GM23248 (cell line): ENCODE measurements at regions not wholly inside any gene's neighbourhood (a gene's known extent, or its start where the extent isn't known, plus 50 kb on each side); places are given as distances from the start of the nearest gene placed in this dataset.
A peak's percentile ranks its signal among the peaks of the same experiment; 100 is the strongest.

Source experiments
- DNase-seq: peaks from one replicate; pipeline ENCODE4 v3.0.0-alpha.2; 2015
- H2AFZ ChIP-seq: fragments of 200-600 bp; sonication (generic); 2 replicates; pipeline ENCODE4 v1.6.1; 2016; ENCODE audit warnings: antibody characterized with exemption
- H3F3A ChIP-seq: fragments of 200-600 bp; sonication (generic); 2 replicates; pipeline ENCODE4 v1.6.1; 2016; ENCODE audit warnings: mild to moderate bottlenecking, antibody characterized with exemption, mixed run types; ENCODE audit not compliant: insufficient read depth
- H3K27ac ChIP-seq: fragments of 200-600 bp; sonication (generic); 2 replicates; pipeline ENCODE4 v1.5.1; 2016; ENCODE audit warnings: mild to moderate bottlenecking
- H3K27me3 ChIP-seq: fragments of 200-600 bp; sonication (generic); replicated peaks from 2 replicates; pipeline ENCODE4 v1.6.1; 2016; ENCODE audit warnings: mild to moderate bottlenecking; ENCODE audit not compliant: insufficient read depth
- H3K36me3 ChIP-seq: fragments of 200-600 bp; sonication (generic); 2 replicates; pipeline ENCODE4 v1.6.1; 2016; ENCODE audit warnings: low read depth, mild to moderate bottlenecking
- H3K4me1 ChIP-seq: fragments of 200-600 bp; sonication (generic); 2 replicates; pipeline ENCODE4 v1.6.1; 2016; ENCODE audit warnings: mild to moderate bottlenecking; ENCODE audit not compliant: insufficient read depth
- H3K4me2 ChIP-seq: fragments of 200-600 bp; sonication (generic); one replicate; pipeline ENCODE4 v1.6.1; 2016; ENCODE audit warnings: mild to moderate bottlenecking; ENCODE audit not compliant: unreplicated experiment
- H3K4me3 ChIP-seq: fragments of 200-600 bp; sonication (generic); 2 replicates; pipeline ENCODE4 v1.5.1; 2016; ENCODE audit warnings: mild to moderate bottlenecking
- H3K79me2 ChIP-seq: fragments of 200-600 bp; sonication (generic); 2 replicates; pipeline ENCODE4 v1.6.1; 2016; ENCODE audit warnings: mild to moderate bottlenecking; ENCODE audit not compliant: insufficient read depth
- H3K9ac ChIP-seq: fragments of 200-600 bp; sonication (generic); 2 replicates; pipeline ENCODE4 v1.6.1; 2016; ENCODE audit warnings: mild to moderate bottlenecking
- H3K9me2 ChIP-seq: fragments of 200-600 bp; sonication (generic); 2 replicates; pipeline ENCODE4 v1.6.1; 2016; ENCODE audit warnings: mixed run types, mild to moderate bottlenecking, moderate library complexity; ENCODE audit not compliant: insufficient read depth
- H3K9me3 ChIP-seq: fragments of 200-600 bp; sonication (generic); one replicate; pipeline ENCODE4 v1.6.1; 2017; ENCODE audit warnings: low read depth
- H4K20me1 ChIP-seq: fragments of 200-600 bp; sonication (generic); 2 replicates; pipeline ENCODE4 v1.6.0; 2016; ENCODE audit not compliant: insufficient read depth
- EZH2 ChIP-seq: fragments of 200-600 bp; sonication (generic); IDR thresholded peaks from 2 replicates; pipeline ENCODE4 v1.6.1; 2018; ENCODE audit warnings: antibody characterized with exemption, mild to moderate bottlenecking; ENCODE audit not compliant: insufficient read depth, poor library complexity, severe bottlenecking
- EZH2phosphoT487 ChIP-seq: fragments of 200-600 bp; sonication (generic); IDR thresholded peaks from 2 replicates; pipeline ENCODE4 v1.6.1; 2018; ENCODE audit warnings: antibody characterized with exemption, moderate library complexity, mild to moderate bottlenecking, low read depth; ENCODE audit not compliant: insufficient read depth
- WGBS, 2 experiments: methylation state at CpG; one replicate each; pipeline ENCODE4 v1.1.6; 2015 to 2017; ENCODE audit warnings: low lambda C conversion rate in 2 of 2, low coverage in 1 of 2; ENCODE audit errors: missing lambda C conversion rate in 2 of 2; 5-methylcytosine and 5-hydroxymethylcytosine counted together
- in situ Hi-C: fragments of 300-500 bp; cut with MboI; formaldehyde crosslinking; loops from 2 replicates; pipeline ENCODE4 v1.15.0; 2020

DNA sequence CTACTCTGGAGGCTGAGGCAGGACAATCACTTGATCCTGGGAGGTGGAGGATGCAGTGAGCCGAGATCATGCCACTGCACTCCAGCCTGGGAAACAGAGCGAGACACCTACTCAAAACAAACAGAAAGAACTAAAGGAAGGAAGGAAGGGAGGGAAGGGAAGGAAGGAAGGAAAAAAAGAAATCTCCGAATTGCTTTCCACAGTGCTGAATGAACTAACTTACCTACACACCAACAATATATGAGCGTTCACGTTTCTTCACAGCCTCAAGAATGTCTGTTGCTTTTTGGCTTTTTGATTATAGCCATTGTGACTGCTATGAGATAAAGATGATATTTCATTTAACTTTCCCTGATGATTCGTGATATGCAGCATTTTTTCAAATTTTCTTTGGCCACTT, 1343.7 kb downstream of the LRFN5 start:
- H3K27ac ChIP-seq: no peak overlapping the region
- in situ Hi-C loops: no loop called here
- no peak for TF ChIP-seq EZH2
- TF ChIP-seq EZH2phosphoT487: no peak
- 54 to 59% methylated on average over 6 of the region's 6 CpGs for WGBS, 2 experiments
- H3K9me2 ChIP-seq: no peaks in the 10 kb centered on the region
- H2AFZ ChIP-seq: no peak overlapping the region
- DNase-seq: no peak
- no peaks in the 10 kb centered on the region for H3K9me3 ChIP-seq
- H3K36me3 ChIP-seq: no peaks in the 10 kb centered on the region
- no peak overlapping the region for H3K4me2 ChIP-seq
- H3K79me2 ChIP-seq: no peaks in the 10 kb centered on the region
- H3K27me3 ChIP-seq: no peaks in the 10 kb centered on the region
- H3K4me1 ChIP-seq: no peaks in the 10 kb centered on the region
- H3F3A ChIP-seq: no peaks in the 10 kb centered on the region
- no peak overlapping the region for H3K9ac ChIP-seq
- H4K20me1 ChIP-seq: no peaks in the 10 kb centered on the region
- H3K4me3 ChIP-seq: no peak overlapping the region

DNA sequence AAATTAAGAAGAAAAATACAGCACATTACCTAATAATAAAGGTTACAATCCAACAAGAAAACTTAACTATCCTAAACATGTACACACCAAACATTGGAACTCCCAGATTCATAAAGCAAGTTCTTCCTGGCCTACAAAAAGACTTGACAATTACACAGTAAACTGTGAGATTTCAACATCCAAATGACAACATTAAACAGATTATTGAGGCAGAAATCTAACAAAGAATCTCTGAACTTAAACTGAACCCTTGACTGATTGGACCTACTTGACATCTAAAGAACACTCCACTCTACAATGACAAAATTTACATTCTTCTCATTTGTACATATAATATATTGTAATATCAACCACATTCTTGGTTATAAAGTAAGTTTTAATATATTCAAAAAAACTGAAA, 1341.3 kb downstream of the LRFN5 start:
- no peaks in the 10 kb centered on the region for H3K9me2 ChIP-seq
- no peak overlapping the region for H3K9ac ChIP-seq
- no peaks in the 10 kb centered on the region for H3K36me3 ChIP-seq
- no peak for TF ChIP-seq EZH2phosphoT487
- TF ChIP-seq EZH2: no peak
- H4K20me1 ChIP-seq: no peaks in the 10 kb centered on the region
- peaks cover 5% of the 10 kb centered on the region; the same call in 1 of the 2 replicates for H3K4me1 ChIP-seq
- no peak for DNase-seq
- in situ Hi-C loops: no loop called here
- H3K9me3 ChIP-seq: no peaks in the 10 kb centered on the region
- H3K27me3 ChIP-seq: no peaks in the 10 kb centered on the region
- no peak overlapping the region for H3K4me3 ChIP-seq
- no peak overlapping the region for H3K4me2 ChIP-seq
- H3F3A ChIP-seq: no peaks in the 10 kb centered on the region
- no peak overlapping the region for H3K27ac ChIP-seq
- H3K79me2 ChIP-seq: no peaks in the 10 kb centered on the region
- H2AFZ ChIP-seq: no peak overlapping the region

- Histone ChIP-seq H3K9me2 (no peaks in the 10 kb centered on the region), H3K4me1 (peaks cover 5% of the 10 kb centered on the region; the same call in 1 of the 2 replicates), H3F3A (no peaks in the 10 kb centered on the region), H4K20me1 (no peaks in the 10 kb centered on the region), H3K36me3 (no peaks in the 10 kb centered on the region), H3K4me3 (no peak overlapping the region), H3K79me2 (no peaks in the 10 kb centered on the region), H3K4me2 (no peak overlapping the region), H3K9ac (no peak overlapping the region), H3K27me3 (no peaks in the 10 kb centered on the region), H3K27ac (no peak overlapping the region), H3K9me3 (no peaks in the 10 kb centered on the region), H2AFZ (no peak overlapping the region)
- no peak for TF ChIP-seq EZH2phosphoT487
- no peak for TF ChIP-seq EZH2
- DNase-seq: peak; percentile 61
- WGBS, 2 experiments: 13 to 15% methylated on average over 2 of the region's 2 CpGs
- in situ Hi-C loops: no loop called here
These were observed 1337.6 kb downstream of the LRFN5 start for GRCh38 chr14:42944284-42944683.

DNA sequence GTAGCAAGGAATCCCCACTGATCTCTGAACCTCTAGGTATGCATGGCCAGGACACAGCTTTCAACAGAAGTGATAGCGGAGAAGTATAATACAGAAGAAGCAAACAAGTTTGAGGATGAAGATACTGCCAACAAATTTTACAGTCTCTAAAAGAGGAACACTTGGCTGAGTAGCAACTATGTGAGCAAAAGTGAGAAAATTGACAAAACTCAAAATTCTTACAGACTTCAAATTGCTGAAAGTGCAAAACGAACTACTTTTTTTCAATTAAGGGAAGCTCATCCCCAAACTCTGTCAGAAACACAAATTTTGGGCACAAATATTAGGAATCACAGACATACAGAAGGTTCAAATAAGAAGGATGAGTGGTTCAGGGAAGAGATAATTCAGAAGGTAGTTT, 1324.6 kb downstream of the LRFN5 start:
- TF ChIP-seq EZH2phosphoT487: no peak
- no peak for TF ChIP-seq EZH2

GRCh38 chr14:42929806-42930480, 1323.3 kb downstream of the LRFN5 start:
- WGBS, 2 experiments: 54 to 61% methylated on average over 5 of the region's 5 CpGs
- Histone ChIP-seq H3K79me2 (no peaks in the 10 kb centered on the region), H3K9ac (no peak overlapping the region), H3K9me2 (no peaks in the 10 kb centered on the region), H3K4me3 (no peak overlapping the region), H3K27me3 (no peaks in the 10 kb centered on the region), H3K27ac (no peak overlapping the region), H3K4me1 (no peaks in the 10 kb centered on the region), H3K9me3 (no peaks in the 10 kb centered on the region), H2AFZ (no peak overlapping the region), H3K36me3 (no peaks in the 10 kb centered on the region), H3F3A (no peaks in the 10 kb centered on the region), H4K20me1 (no peaks in the 10 kb centered on the region), H3K4me2 (no peak overlapping the region)
- no peak for DNase-seq
- in situ Hi-C loops: no loop called here
- TF ChIP-seq EZH2phosphoT487: no peak
- no peak for TF ChIP-seq EZH2

More for the DNA sequence above, 1324.6 kb downstream of the LRFN5 start:
- no peak overlapping the region for H3K27ac ChIP-seq
- no peak for DNase-seq
- no peaks in the 10 kb centered on the region for H3F3A ChIP-seq
- in situ Hi-C loops: no loop called here
- H3K9ac ChIP-seq: no peak overlapping the region
- H3K9me3 ChIP-seq: no peaks in the 10 kb centered on the region
- 28 to 33% methylated on average over 2 of the region's 2 CpGs for WGBS, 2 experiments
- no peaks in the 10 kb centered on the region for H3K36me3 ChIP-seq
- no peaks in the 10 kb centered on the region for H3K79me2 ChIP-seq
- no peaks in the 10 kb centered on the region for H4K20me1 ChIP-seq
- no peak overlapping the region for H3K4me3 ChIP-seq
- H2AFZ ChIP-seq: no peak overlapping the region
- no peaks in the 10 kb centered on the region for H3K27me3 ChIP-seq
- no peaks in the 10 kb centered on the region for H3K9me2 ChIP-seq
- no peaks in the 10 kb centered on the region for H3K4me1 ChIP-seq
- H3K4me2 ChIP-seq: no peak overlapping the region
